ENCODE measurements at regions not wholly inside any gene's neighbourhood (a gene's known extent, or its start where the extent isn't known, plus 50 kb on each side); places are given as distances from the start of the nearest gene placed in this dataset.
"Not testable (repeated sequence)": the region's sequence is repeated elsewhere in the genome, so short reads cannot be mapped to it uniquely, and the experiment has no call there.

DNA sequence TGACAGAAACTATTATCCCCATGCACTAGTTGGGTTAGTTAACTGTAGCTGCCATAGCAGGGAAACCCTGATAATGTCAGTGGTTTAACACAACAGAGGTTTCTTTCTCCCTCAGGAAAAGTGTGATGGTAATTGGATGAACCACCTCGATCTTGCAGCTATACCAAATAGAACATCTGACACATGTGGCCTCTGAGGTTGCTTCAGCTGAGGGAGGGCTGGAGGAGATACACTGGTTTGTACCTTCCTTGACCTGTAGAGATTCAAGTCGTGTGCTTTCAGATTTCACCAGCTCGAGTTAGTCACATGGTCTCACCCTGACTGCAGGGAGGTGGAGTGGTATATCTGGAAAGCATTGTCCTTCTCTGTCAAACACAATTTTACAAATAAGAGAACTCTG is 147.2 kb upstream of the SFRP2 start:
- DNase-seq (ENCODE audit: low spot score) = no peak

DNA sequence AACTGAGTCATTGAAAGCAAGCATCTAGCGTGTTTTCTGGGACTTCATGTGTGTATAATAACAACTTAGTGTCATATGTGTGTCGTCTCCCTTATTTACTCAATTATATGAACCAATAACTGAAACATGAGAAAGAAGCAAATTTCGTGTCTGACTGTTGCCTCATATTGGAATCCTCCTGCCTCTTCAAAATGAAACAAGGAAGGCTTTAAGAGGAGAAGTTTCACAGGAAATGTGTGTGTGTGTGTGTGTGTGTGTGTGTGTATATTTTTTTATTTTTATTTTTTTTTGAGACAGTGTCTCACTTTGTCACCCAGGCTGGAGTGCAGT is 145.8 kb upstream of the SFRP2 start:
- DNase-seq (ENCODE audit: low spot score) = peak; percentile 29

DNA sequence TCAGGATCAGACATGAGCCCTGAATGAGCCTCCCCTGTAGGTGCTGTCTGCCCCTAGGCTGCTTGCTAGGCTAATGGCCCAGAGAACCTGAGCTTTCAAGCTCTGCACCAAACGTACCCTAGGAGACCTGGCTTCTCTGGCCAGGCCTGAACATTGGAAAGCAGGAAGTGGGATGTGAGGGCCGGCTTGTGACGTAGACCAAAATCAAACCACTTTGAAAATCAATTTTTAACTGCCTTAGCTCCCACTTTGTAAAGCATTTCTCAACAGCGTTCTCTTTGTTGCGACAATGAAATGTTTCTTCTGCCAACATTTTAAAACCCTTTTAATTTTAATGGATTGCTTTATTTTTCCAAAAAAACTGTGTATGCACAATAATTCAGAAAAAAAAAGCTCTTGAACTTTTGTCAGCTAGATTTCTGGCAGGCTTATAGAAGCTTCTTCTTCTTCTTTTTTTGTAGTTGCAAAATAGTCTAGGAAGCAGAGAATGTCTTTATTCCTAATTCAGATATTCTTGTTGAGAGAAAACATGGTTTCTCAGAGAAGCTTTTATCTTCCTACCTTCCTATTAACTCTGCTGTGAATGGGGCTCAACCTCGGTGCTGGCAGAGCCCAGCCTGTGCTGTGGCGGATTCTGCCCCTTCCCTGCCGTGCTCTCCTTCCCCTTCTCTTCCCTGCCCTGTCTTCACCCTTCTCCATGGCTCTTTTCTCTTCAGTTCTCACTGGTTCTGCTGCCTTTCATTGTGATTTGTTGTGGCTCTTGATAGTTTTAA is 145.2 kb upstream of the SFRP2 start:
- no peak for DNase-seq (ENCODE audit: low spot score)

DNA sequence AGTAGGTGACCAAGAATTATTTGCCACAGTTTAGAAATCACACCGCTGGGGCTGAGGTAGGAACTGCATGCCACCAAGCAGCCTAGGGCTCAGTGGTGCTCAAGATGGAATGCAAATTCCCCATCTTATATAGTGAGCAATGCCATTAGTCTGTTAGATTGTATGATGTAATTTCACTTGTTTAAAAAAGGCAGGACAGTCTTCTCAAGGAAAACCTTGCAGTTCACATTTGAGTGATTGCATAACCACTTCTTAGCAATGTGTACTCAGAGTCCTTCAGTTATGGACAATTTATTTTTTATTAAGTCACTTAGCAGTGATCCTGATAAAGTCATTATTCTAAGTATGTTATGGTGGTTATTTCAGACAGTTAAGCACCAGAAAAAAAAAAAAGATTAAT is 142.9 kb upstream of the SFRP2 start:
- peak; percentile 65 for DNase-seq (ENCODE audit: low spot score)

DNA sequence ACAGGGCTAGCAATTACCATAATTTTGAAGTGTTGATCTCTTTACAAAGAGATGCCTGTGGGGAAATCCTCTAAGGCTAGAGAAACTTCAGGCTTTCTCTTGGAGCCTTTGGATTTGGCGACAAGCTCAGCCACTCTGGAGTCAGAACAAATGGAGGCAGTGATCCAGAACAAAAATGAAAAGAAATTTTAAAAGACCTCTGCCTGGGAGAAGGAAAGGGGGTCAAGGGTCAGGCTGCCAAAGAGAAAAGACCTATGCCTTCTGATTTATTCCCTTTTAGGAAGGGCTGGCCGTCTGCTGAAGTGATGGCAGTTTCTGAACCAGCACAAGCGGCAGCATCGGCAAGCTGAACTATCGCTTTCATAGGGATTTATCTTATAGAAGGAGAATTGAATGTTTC is 140.8 kb upstream of the SFRP2 start:
- DNase-seq (ENCODE audit: low spot score) = no peak

DNA sequence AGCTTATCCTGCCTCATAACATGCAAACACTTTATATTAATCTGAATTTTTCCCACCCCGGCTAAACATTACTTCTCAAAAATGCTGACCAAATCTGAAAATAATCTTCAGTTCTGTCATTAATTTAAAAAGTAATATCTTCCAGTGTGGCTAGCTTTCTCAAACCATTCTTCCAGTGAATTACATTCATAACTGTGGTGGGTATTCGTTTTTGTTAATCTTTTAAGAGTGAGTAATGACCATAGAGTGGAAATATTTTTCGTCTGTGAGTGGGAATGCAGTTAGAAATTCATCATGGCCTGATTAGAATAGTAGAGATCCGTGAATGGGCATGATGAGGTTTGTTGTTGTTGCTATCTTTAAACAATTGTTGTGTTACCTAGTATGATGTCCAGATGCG is 138.6 kb upstream of the SFRP2 start:
- DNase-seq (ENCODE audit: low spot score) = peak; percentile 72

DNA sequence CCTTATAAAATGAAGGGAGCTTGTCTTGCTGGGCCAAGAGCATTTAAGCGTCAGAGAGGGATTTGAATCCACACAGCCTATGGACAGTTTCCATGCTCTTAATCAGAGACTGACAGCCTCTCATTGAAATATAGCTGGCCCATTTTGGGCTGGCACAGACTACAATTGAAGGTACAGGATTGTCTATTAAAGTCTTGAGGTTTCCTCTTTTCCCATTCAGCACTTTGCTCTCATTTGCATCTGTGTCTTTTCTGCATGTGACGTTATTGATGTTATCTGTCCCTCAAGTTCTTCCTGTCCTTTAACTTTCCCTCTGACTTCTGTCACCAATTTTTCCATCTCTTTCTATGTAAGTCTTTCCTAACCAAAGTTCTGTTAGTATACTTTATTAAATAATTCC is 133.3 kb upstream of the SFRP2 start:
- no peak for DNase-seq (ENCODE audit: low spot score)

DNA sequence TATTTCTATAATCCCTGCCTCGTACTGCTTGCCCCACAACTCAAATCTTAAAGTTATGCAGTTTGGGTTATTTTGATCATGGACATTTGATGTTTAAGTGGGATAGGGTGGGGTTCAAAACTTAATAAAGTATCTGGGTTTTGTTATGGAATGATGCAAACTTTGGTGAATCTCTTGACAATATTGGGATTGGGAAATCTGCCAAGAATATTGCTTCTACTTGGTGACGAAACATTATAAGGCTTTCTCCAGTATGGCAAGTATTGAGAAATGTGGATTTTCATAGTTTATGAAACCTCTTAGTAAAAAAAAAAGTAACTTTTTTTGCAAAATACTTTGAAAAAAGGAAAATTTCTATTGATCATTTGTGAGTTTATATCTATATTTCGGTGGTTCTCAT is 130.8 kb upstream of the SFRP2 start:
- DNase-seq (ENCODE audit: low spot score) = no peak

DNA sequence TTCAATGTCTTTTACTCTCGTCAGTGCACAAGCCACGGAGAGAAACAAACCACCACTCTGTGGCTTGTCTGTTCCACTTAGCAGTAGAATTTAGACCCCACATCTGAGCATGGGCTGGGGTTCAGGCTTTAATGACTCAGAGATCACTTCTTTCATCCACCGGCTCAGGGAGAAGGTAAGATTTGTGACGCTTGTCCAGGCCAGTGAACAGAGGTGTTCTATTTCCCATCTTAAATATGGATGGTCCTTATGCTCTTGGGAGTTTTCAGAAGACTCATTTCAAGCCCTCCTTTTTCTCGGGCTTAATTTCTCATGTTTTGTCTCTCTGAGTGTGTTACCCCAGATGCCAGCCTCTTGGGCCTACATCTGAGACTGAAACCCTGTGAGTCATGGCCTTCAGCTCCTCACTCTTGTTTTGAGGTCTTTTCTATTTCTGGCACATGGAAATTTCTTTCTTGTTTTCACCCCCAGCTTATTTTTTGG is 127.4 kb upstream of the SFRP2 start:
- no peak for DNase-seq (ENCODE audit: low spot score)

DNA sequence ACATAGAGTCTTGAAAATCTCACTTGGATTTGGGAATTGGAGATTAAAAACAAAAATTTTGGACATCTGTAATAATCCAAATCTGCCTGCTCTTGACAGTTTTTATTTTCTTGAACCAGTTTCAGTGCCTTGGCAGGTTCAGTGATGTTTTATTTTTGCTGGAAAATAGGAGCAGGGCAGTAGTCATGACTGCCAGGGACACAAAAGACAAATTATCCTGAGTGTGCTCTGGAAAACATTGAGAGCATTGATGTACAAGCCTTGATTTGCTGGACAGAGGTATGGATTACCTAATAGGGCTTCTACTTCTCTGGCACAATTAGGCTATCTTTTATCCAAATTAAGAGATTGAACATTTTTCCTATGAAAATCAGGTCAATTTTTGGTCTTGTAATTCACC is 123.4 kb upstream of the SFRP2 start:
- no peak for DNase-seq (ENCODE audit: low spot score)

DNA sequence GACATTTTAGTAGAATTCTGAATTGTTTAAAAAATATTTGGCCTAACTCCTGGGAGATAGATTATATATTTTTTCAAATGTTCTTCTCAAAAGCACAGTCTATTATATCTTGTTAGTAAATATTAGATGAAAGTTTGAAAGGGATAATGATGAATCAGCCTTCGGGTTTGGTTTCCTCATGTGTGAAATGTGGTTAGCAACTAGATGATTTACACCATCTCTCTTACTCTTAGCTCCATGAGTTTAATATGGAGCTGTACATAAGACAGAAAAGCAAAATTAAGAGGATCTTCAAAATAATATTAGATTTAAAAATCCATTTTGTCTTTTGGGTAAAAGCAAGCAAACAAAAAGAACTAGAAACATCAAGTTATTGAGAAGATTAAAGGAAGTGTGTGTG is 120.8 kb upstream of the SFRP2 start:
- DNase-seq (ENCODE audit: low spot score) = no peak

DNA sequence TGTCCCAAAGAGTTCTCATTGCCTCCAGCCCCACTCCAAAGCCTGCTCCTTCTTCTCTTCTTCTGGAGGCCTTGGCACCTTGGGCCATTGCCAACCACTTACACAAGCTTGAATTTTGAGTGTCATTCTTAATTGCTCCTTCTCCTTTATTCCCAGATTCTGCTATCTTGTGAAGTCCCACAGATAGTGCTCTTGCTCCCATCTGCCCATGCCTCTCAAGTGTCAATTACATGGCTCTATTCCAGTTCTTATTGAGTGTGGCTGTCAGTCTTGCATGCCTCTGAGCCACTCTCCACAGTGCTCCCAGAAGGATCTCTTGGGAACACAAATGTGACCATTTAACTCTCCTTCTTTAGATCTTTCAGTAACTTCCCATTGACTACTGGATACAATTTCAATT is 117.3 kb upstream of the SFRP2 start:
- DNase-seq (ENCODE audit: low spot score) = no peak

DNA sequence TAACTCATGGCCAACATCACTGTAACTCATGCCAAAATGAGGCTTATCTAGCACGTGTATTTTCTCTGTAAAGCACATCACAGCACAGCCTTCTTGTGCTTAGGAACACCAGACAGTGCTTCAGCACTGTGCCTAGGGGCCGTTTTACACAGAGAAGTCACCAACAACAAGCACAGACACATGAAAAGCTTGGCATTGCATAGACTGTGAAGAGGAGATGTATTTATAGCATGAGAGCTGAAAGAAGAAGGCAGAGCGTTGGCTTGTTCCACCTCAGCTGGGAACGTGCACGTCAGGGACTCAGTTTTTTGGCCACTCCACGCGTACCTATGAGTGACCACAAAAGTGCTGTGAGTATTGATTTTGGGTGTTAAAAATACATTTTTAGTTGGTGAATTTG is 116.3 kb upstream of the SFRP2 start:
- DNase-seq (ENCODE audit: low spot score) = no peak

DNA sequence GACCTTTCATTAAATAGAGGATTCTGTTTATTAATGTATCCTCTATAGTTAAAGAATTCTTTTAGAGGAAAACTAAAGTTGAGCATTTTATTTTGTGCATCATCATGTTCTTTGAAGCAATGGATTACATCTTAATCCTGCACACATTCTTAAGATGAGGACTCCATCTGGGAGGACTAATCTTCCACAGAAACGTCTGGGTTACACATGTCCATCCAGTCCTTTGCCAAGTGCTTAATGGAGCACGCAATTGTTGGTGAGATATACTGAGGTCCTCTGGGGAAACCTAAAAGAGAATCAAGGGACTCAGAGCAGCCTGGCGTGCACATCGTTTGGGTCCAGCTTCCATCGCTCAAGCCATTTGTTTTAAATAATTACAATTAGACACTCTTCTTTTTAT is 115.1 kb upstream of the SFRP2 start:
- peak; percentile 41 for DNase-seq (ENCODE audit: low spot score)

DNA sequence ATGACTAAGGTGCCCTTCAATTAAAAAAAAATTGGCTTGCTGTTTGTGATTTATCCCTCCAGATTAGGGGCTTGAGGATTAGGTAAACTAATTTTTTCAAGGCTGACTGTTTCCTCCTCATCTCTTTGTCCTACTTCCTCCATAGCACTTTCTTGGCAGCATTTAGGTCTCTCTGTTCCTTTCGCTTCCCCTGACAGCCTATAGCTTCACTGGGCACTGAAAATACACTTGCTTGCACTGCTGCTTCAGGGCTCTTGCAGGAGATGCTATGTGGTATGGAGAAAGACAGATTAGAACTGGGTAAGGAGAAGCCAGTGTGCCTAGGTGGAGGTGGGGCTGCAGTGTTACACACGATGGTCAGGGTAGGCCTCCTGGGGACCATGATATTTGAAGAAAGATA is 112.3 kb upstream of the SFRP2 start:
- DNase-seq (ENCODE audit: low spot score) = no peak

DNA sequence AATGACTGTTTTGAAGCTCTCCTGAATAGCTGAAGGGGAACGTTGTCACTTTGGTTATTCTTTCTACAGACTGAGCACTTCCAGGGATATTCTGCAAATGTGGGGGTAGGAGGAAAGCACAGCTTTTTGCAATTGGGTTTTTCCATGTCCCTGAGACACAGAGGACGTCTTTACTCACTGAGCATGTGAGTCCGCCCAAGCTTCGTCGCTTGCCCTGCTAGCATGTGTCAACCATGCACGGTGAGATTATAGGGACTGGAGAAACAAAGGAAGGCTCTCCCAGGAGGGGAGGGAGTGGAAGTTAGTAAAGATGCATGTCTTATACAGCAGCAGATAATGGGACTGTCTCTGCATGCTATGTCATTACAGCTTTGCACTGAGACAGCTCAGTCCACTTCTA is 111.5 kb upstream of the SFRP2 start:
- DNase-seq (ENCODE audit: low spot score) = no peak

DNA sequence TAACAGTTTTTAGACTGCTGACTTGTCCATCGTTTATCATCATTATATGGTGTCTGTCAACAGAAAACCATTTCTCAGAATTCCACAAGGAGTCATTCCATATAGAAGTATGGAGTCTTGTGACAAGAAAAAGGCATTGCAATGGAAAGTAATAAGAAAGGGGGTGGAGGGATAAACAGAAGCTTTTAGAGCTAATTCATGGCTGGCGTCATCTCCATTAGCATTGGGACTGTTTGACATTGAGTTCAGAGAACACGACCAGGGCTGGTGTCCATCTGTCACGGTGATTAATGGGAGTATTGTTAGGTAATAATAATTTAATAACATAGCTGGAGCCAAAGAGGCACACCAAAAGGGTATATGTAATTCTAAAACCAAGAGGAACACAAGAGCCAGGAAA is 101.9 kb upstream of the SFRP2 start:
- DNase-seq (ENCODE audit: low spot score) = no peak

DNA sequence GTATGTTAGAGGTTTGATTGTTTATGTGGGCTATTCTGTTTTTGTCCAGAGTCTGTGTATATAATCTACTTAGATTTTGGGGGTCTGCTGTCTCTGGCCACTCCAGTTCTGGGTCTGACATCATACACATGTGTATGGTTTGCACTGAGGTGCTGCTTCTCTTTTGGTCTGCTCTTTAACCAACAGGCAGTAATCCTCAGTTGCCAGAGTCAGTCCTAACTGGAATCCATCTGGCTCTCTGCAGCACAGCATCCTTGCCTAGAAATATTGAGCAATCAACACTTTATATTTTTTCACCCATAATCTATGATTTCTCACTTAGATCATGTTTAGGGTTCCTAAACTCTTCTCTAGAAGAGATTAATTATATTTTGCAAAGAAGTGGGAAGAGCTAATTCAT is 98.3 kb upstream of the SFRP2 start:
- no peak for DNase-seq (ENCODE audit: low spot score)

DNA sequence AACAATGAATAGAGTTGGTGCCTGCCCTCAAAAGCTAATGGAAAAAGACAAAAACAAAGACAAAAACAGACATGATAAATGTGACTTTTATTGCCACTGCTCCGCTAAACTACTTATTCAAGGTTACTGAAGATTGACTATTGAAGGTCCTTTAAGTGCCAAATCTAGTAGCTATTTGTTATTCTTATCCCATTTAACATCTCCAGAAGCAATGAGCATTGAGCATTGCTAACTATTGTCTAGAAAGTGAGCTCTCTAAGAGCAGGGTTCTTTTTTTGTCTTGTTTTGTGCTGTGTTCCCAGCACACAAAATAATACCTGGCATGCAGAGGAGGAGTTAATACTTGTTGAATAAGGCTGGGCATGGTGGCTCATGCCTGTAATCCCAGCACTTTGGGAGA is 95.4 kb upstream of the SFRP2 start:
- DNase-seq (ENCODE audit: low spot score) = no peak

DNA sequence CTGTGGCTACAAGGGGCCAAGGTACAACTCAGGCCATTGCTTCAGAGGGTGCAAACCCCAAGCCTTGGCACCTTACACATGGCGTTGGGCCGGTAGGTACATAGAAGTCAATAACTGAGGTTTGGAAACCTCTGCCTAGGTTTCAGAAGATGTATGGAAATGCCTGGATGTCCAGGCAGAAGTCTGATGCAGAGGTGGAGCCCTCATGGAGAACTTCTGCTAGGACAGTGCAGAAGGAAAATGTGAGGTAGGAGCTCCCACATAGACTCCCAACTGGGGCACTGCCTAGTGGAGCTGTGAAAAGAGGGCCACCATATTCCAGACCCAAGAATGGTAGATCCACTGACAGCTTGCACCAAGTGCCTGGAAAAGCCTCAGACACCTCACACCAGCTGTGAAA is 92.1 kb upstream of the SFRP2 start:
- no peak for DNase-seq (ENCODE audit: low spot score)

DNA sequence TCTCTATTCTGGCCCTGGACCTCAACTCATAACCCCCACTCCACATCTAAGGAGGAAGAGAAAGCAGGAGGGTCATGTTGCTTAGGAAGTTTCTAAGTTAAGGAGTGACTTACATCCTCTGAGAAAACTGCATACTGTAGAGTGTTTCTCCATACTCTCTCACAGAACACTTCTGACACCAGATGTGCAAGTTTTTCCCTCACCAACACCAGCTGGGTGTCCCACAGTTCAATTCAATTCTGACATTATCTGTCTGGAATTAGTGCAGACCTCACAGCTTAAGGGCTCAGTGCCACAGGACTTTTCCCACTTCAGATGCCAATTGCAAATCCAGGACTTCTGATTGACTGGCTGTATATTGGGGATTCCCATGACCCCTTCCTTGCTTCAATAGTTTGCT is 89.0 kb upstream of the SFRP2 start:
- peak; percentile 13 for DNase-seq (ENCODE audit: low spot score)

DNA sequence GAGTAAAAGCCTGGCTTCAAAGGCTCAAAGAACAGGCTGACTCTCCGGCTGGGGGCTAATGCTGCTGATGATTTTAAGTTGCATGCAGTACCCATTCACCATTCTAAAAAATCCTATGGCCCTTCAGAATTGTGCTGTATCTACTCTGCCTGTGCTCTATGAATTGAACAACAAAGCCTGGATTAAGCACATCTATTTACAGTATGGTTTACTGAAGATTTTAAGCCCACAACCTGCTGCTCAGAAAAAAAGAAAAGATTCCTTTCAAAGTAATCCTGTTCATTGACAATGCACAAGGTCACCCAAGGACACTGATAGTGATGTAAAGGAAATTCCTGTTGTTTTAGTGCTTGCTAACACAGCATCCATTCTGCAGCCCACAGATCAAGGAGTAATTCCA is 84.9 kb upstream of the SFRP2 start:
- DNase-seq (ENCODE audit: low spot score) = no peak

DNA sequence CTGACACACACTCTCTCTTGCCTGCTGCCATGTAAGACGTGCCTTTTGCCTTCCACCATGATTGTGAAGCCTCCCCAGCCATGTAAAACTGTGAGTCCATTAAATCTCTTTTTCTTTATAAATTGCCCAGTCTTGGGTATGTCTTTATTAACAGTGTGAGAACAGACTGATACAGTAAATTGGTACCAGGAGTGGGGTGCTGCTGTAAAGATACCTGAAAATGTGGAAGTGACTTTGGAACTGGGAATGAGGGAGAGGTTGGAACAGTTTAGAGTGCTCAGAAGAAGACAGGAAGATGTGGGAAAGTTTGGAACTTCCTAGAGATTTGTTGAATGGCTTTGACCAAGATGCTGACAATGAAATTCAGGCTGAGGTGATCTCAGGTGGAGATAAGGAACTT is 77.9 kb upstream of the SFRP2 start:
- DNase-seq (ENCODE audit: low spot score) = not testable (repeated sequence)

DNA sequence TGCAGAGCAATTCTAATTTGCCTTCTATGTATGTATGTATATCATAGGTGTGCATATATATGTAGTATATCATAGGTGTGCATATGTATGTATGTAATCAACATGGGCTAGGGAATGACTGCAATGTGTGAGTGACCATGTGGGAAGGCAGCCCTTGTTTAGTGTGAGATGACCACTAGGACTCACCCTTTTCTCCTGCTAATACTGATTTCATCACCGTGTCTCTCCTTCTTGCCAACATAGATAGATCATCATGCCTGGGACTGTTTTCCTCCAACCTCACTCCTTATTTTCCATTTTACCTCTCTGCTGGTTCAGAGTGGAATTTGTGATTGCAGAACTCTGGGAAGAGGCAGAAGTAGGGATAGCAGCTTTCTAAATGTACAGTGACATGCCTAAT is 63.6 kb upstream of the SFRP2 start:
- DNase-seq (ENCODE audit: low spot score) = no peak
